HG03175 (cell line): ENCODE measurements at regions not wholly inside any gene's neighbourhood (a gene's known extent, or its start where the extent isn't known, plus 50 kb on each side); places are given as distances from the start of the nearest gene placed in this dataset.
"Not testable (repeated sequence)": the region's sequence is repeated elsewhere in the genome, so short reads cannot be mapped to it uniquely, and the experiment has no call there.

Source experiments
- ATAC-seq: cut with Tn5 transposase; IDR thresholded peaks from one replicate; pipeline ENCODE4 v1.9.1; 2021; ENCODE audit warnings: mild to moderate bottlenecking, moderate library complexity; ENCODE audit not compliant: unreplicated experiment

- no peak for ATAC-seq
Observed at GRCh38 chr3:124353691-124354090, 361.8 kb upstream of the ROPN1 start.

- no peak for ATAC-seq
Observed at GRCh38 chr3:124354150-124354549, 362.2 kb upstream of the ROPN1 start.

GRCh38 chr3:124358156-124358555 is 366.2 kb upstream of the ROPN1 start:
- no peak for ATAC-seq

- ATAC-seq = no peak
Observed at GRCh38 chr3:124360155-124360554, 368.2 kb upstream of the ROPN1 start.

- no peak for ATAC-seq
Observed at GRCh38 chr3:124360563-124360962, 368.6 kb upstream of the ROPN1 start.

- ATAC-seq = no peak
Observed at GRCh38 chr3:124361566-124361965, 368.7 kb upstream of the UMPS start.

GRCh38 chr3:124362455-124362854 is 367.8 kb upstream of the UMPS start:
- ATAC-seq = no peak

GRCh38 chr3:124363476-124363875 is 366.8 kb upstream of the UMPS start:
- no peak for ATAC-seq

GRCh38 chr3:124364317-124365020 is 365.8 kb upstream of the UMPS start:
- ATAC-seq = no peak

- not testable (repeated sequence) for ATAC-seq
Observed at GRCh38 chr3:124366655-124367054, 363.6 kb upstream of the UMPS start.

GRCh38 chr3:124372775-124373174 is 357.5 kb upstream of the UMPS start:
- no peak for ATAC-seq

GRCh38 chr3:124373524-124373923 is 356.7 kb upstream of the UMPS start:
- peak; percentile 61 for ATAC-seq

- no peak for ATAC-seq
Observed at GRCh38 chr3:124374583-124374982, 355.7 kb upstream of the UMPS start.

- ATAC-seq = no peak
Observed at GRCh38 chr3:124381575-124382333, 348.5 kb upstream of the UMPS start.

- ATAC-seq = no peak
Observed at GRCh38 chr3:124383051-124383450, 347.2 kb upstream of the UMPS start.

GRCh38 chr3:124383846-124384466 is 346.3 kb upstream of the UMPS start:
- ATAC-seq = no peak

GRCh38 chr3:124384527-124384926 is 345.7 kb upstream of the UMPS start:
- no peak for ATAC-seq

- ATAC-seq = no peak
Observed at GRCh38 chr3:124385996-124386395, 344.3 kb upstream of the UMPS start.

GRCh38 chr3:124386996-124387595 is 343.2 kb upstream of the UMPS start:
- ATAC-seq = no peak

GRCh38 chr3:124391774-124392173 is 338.5 kb upstream of the UMPS start:
- ATAC-seq = no peak

- no peak for ATAC-seq
Observed at GRCh38 chr3:124393340-124393739, 336.9 kb upstream of the UMPS start.

GRCh38 chr3:124395162-124395561 is 335.1 kb upstream of the UMPS start:
- ATAC-seq = no peak
